B cell (primary cell): ENCODE measurements at regions not wholly inside any gene's neighbourhood (a gene's known extent, or its start where the extent isn't known, plus 50 kb on each side); places are given as distances from the start of the nearest gene placed in this dataset.

ENCODE experiments used
- ATAC-seq: fragments of 200-7000 bp; cut with Tn5 transposase; one replicate; pipeline ENCODE4 v1.10.0; 2021; ENCODE audit warnings: low read depth, mild to moderate bottlenecking, moderate number of reproducible peaks, moderate library complexity
- CTCF ChIA-PET: fragments of 350-600 bp; sonication (Branson Sonifier 250); formaldehyde crosslinking; loops from one replicate; lab custom pipeline; 2021; ENCODE audit warnings: antibody characterized with exemption, inconsistent platforms; lab: Charles Lee
- POLR2A ChIA-PET: fragments of 350-600 bp; sonication (Branson Sonifier 250); formaldehyde crosslinking; loops from one replicate; lab custom pipeline; 2021; ENCODE audit warnings: antibody characterized with exemption; lab: Charles Lee
- DNase-seq: peaks from one replicate; pipeline ENCODE4 v3.0.0; 2013
- H2AFZ ChIP-seq: 2 replicates; pipeline ENCODE4 v1.6.1; 2012; ENCODE audit warnings: mild to moderate bottlenecking, low read depth, low read length; ENCODE audit not compliant: insufficient read depth, poor library complexity, severe bottlenecking
- H3K27ac ChIP-seq, 2 donors: 1 replicate in 1 of 2; 2 replicates in 1 of 2; pipeline ENCODE4 v1.5.1; 2012 to 2013; ENCODE audit warnings: low read length in 2 of 2, mild to moderate bottlenecking in 2 of 2, moderate library complexity in 1 of 2
- H3K27me3 ChIP-seq, 4 experiments: fragments of 200-600 bp in 1 of 4; sonication (generic) in 1 of 4; replicated peaks in 1 of 4; 1 replicate in 2 of 4; 2 replicates in 2 of 4; pipeline versions ENCODE4 v1.6.1 to v1.7.0; 2013 to 2016; ENCODE audit warnings: low read length in 3 of 4, mild to moderate bottlenecking in 2 of 4, mixed read lengths in 1 of 4, moderate library complexity in 1 of 4; ENCODE audit not compliant: insufficient read depth in 4 of 4, control insufficient read depth in 3 of 4; ENCODE audit errors: control extremely low read depth in 1 of 4
- H3K36me3 ChIP-seq, 2 experiments: replicated peaks in 1 of 2; 1 replicate in 1 of 2; 2 replicates in 1 of 2; pipeline versions ENCODE4 v1.6.1 to v1.7.1; 2013; ENCODE audit warnings: low read length in 1 of 2; ENCODE audit not compliant: insufficient read depth in 2 of 2, control insufficient read depth in 1 of 2; ENCODE audit errors: control extremely low read depth in 1 of 2, extremely low read depth in 1 of 2
- H3K4me1 ChIP-seq, 2 donors: fragments of 200-600 bp in 1 of 2; sonication (generic) in 1 of 2; 1 replicate in 1 of 2; 2 replicates in 1 of 2; pipeline versions ENCODE4 v1.5.1 to v1.6.1; 2013 to 2017; ENCODE audit warnings: low read length in 2 of 2; ENCODE audit not compliant: control insufficient read depth in 2 of 2, insufficient read depth in 2 of 2
- H3K4me2 ChIP-seq: replicated peaks from 2 replicates; pipeline ENCODE3; 2012; ENCODE audit warnings: mild to moderate bottlenecking, low read depth, low read length; ENCODE audit not compliant: poor library complexity, severe bottlenecking
- H3K4me3 ChIP-seq, 5 experiments: fragments of 200-600 bp in 1 of 5; sonication (generic) in 1 of 5; 1 replicate in 3 of 5; 2 replicates in 2 of 5; pipeline versions ENCODE4 v1.5.1 to v1.7.0; 2011 to 2016; ENCODE audit warnings: low read length in 4 of 5, mild to moderate bottlenecking in 4 of 5, low read depth in 2 of 5, control low read depth in 1 of 5, moderate library complexity in 1 of 5; ENCODE audit not compliant: insufficient read depth in 1 of 5; ENCODE audit errors: control extremely low read depth in 1 of 5, extremely low read depth in 1 of 5
- H3K79me2 ChIP-seq: fragments of 200-600 bp; sonication (generic); one replicate; pipeline ENCODE4 v1.6.0; 2016; ENCODE audit warnings: low read length; ENCODE audit not compliant: control insufficient read depth, insufficient read depth
- H3K9ac ChIP-seq: fragments of 200-600 bp; sonication (generic); 2 replicates; pipeline ENCODE4 v1.6.1; 2017; ENCODE audit warnings: mild to moderate bottlenecking, low read length, moderate library complexity
- H3K9me3 ChIP-seq, 3 donors: one replicate each; pipeline versions ENCODE4 v1.6.1 to v1.7.1; 2013; ENCODE audit warnings: low read length in 2 of 3; ENCODE audit not compliant: control insufficient read depth in 2 of 3, insufficient read depth in 1 of 3; ENCODE audit errors: control extremely low read depth in 1 of 3
- H4K20me1 ChIP-seq: 2 replicates; pipeline ENCODE4 v1.6.0; 2012; ENCODE audit warnings: mild to moderate bottlenecking, low read length; ENCODE audit not compliant: insufficient read depth, control insufficient read depth, poor library complexity, severe bottlenecking
- H3K27ac Mint-ChIP-seq: one replicate; pipeline ENCODE4 v1.8.0; 2021; ENCODE audit warnings: mixed read lengths
- H3K27me3 Mint-ChIP-seq: one replicate; pipeline ENCODE4 v1.8.0; 2021; ENCODE audit warnings: mixed read lengths
- H3K4me1 Mint-ChIP-seq: one replicate; pipeline ENCODE4 v1.8.0; 2021; ENCODE audit warnings: mixed read lengths
- H3K4me3 Mint-ChIP-seq: one replicate; pipeline ENCODE4 v1.8.0; 2021; ENCODE audit warnings: mixed read lengths
- H3K9me3 Mint-ChIP-seq: one replicate; pipeline ENCODE4 v1.8.0; 2022; ENCODE audit warnings: mixed read lengths; ENCODE audit not compliant: insufficient read depth
- EZH2 ChIP-seq: IDR thresholded peaks from 2 replicates; pipeline ENCODE4 v1.6.1; 2012; ENCODE audit warnings: borderline replicate concordance, low read depth, mild to moderate bottlenecking, moderate library complexity, low read length; ENCODE audit not compliant: insufficient read depth, poor library complexity, severe bottlenecking
- WGBS: methylation state at CpG from one replicate; pipeline ENCODE4 v1.1.5; 2013; ENCODE audit warnings: missing lambda C conversion rate; ENCODE audit not compliant: insufficient coverage; 5-methylcytosine and 5-hydroxymethylcytosine counted together
- intact Hi-C: fragments of 100-400 bp; cut with micrococcal nuclease; formaldehyde crosslinking; loops from one replicate; pipeline ENCODE4 v1.10.0; 2022
- TF ChIP-seq, protein P1 (sequence below): fragments of 200-600 bp; IDR thresholded peaks from one replicate; pipeline ENCODE4 v1.8.0; 2022; ENCODE audit warnings: antibody characterized with exemption, mild to moderate bottlenecking

DNA sequence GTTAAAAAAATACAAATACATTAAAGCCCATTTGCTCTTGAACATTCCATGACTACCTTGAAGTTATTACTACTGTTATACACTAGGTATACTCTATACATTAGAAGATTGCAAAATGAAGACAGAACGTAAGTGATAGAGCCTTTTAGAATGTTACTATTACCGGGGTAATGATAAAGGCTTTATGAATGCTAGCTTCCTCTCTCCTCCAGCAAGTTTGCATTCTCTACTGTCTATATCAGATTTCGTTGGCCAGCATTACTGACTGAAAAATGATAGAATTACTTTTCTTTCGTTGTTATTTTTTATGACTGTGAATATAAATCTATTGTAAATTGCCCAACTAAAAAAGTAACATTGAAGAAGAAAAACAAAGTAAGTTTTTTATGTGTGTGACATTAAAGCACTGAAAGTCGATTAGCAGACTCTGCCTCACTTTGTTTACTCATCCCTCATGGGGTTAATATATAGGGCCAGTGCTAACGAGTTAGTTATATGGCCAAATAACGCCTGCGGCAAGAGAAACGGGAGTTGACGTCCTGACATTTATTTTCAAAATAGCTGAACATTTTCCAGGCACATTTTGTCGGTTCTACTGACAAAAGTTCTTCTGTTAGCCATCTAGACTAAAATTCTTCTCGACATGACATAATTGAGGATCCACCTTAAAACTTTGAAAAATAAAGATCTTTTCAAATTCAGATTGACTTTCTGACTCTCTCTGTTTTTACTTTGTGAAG lies 163.8 kb upstream of the KITLG start:
- ChIA-PET CTCF (no interaction called here), POLR2A (no interaction called here)
- no peaks in the 10 kb centered on the region for H3K9me3 Mint-ChIP-seq
- no peak overlapping the region for H2AFZ ChIP-seq
- TF ChIP-seq EZH2: no peak
- no peak overlapping the region for H3K27ac Mint-ChIP-seq
- no peaks in the 10 kb centered on the region for H3K79me2 ChIP-seq
- H3K9me3 ChIP-seq: no peaks in the 10 kb centered on the region
- DNase-seq (no peak), ATAC-seq (no peak)
- H3K4me1 Mint-ChIP-seq: no peaks in the 10 kb centered on the region
- intact Hi-C loops: no loop called here
- no peaks in the 10 kb centered on the region for H3K36me3 ChIP-seq
- H3K4me3 ChIP-seq: no peak overlapping the region
- no peak overlapping the region for H3K27ac ChIP-seq
- no peaks in the 10 kb centered on the region for H3K27me3 ChIP-seq
- H3K4me2 ChIP-seq: no peak overlapping the region
- no peaks in the 10 kb centered on the region for H3K4me1 ChIP-seq
- 93% methylated on average over 6 of the region's 12 CpGs for WGBS
- no peak overlapping the region for H3K9ac ChIP-seq
- H3K4me3 Mint-ChIP-seq: no peak overlapping the region
- H3K27me3 Mint-ChIP-seq: no peaks in the 10 kb centered on the region
- no peaks in the 10 kb centered on the region for H4K20me1 ChIP-seq

DNA sequence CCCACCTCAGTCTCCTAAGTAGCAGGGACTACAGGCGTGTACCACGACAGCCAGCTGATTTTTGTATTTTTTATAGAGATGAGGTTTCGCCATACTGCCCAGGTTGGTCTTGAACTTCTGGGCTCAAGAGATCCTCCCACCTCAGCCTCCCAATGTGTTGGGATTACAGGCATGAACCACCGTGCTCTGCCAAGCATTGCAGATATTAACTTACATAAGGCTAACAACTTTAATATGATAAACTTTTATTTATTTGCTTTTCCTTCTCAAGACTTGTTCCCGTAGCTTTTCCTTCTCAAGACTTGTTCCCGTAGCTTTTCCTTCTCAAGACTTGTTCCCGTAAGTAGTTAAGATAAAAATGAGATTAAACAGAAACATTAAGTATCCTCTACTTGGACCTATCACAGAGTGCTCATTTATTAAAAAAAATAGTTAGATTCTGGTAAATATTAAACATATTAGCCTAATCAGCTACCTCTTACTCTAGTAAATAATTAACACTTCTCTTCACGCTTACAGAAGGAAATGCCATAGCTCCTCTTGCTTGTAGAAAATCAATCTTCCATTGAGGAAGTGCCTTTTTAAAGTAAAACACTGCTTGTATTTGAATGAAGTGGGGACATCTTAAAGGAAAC lies 157.7 kb upstream of the KITLG start:
- WGBS: no CpG with 5 or more reads among the region's 8 CpGs
- intact Hi-C loops: no loop called here
- no peak for ATAC-seq

More for the DNA sequence above, 157.7 kb upstream of the KITLG start:
- Histone ChIP-seq H3K79me2 (no peaks in the 10 kb centered on the region), H2AFZ (no peak overlapping the region), H3K4me3 (no peak overlapping the region), H4K20me1 (no peaks in the 10 kb centered on the region), H3K4me1 (no peaks in the 10 kb centered on the region), H3K27ac (no peak overlapping the region), H3K9ac (no peak overlapping the region), H3K9me3 (no peaks in the 10 kb centered on the region), H3K4me2 (no peak overlapping the region), H3K36me3 (no peaks in the 10 kb centered on the region), H3K27me3 (no peaks in the 10 kb centered on the region)
- Mint-ChIP-seq H3K4me1 (no peaks in the 10 kb centered on the region), H3K27ac (no peak overlapping the region), H3K27me3 (no peaks in the 10 kb centered on the region), H3K9me3 (no peaks in the 10 kb centered on the region), H3K4me3 (no peak overlapping the region)
- TF ChIP-seq, protein P1, sequence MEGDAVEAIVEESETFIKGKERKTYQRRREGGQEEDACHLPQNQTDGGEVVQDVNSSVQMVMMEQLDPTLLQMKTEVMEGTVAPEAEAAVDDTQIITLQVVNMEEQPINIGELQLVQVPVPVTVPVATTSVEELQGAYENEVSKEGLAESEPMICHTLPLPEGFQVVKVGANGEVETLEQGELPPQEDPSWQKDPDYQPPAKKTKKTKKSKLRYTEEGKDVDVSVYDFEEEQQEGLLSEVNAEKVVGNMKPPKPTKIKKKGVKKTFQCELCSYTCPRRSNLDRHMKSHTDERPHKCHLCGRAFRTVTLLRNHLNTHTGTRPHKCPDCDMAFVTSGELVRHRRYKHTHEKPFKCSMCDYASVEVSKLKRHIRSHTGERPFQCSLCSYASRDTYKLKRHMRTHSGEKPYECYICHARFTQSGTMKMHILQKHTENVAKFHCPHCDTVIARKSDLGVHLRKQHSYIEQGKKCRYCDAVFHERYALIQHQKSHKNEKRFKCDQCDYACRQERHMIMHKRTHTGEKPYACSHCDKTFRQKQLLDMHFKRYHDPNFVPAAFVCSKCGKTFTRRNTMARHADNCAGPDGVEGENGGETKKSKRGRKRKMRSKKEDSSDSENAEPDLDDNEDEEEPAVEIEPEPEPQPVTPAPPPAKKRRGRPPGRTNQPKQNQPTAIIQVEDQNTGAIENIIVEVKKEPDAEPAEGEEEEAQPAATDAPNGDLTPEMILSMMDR: no peak
- TF ChIP-seq EZH2: no peak
- ChIA-PET POLR2A (no interaction called here), CTCF (no interaction called here)
- no peak for DNase-seq
